ENCODE measurements at regions not wholly inside any gene's neighbourhood (a gene's known extent, or its start where the extent isn't known, plus 50 kb on each side); places are given as distances from the start of the nearest gene placed in this dataset.

DNA sequence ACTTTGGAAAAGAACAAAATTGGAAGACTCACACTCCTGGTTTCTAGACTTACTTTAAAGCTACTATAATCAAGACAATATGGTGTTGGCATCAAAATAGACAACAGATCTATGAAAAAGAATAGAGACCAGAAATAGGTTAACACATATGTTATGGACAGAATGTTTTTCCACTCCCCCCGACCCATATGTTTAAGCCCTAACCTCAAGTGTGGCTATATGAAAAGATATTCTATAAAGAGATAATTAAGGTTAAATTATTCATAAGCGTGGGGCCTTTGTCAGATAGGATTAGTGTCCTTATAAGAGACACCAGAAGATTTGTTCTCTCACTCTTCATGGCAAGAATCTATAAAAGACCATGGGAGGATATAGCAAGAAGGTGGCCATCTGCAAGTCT lies 440.0 kb downstream of the AASDHPPT start:
- Histone ChIP-seq H3K79me2 (ENCODE audit: control insufficient read depth, low read length) (no peaks in the 10 kb centered on the region), H3K36me3 (ENCODE audit: control insufficient read depth, low read length) (no peaks in the 10 kb centered on the region), H3K4me2 (ENCODE audit: low read length) (no peak overlapping the region), H3K9me2 (replicated peaks; ENCODE audit: control insufficient read depth, low read length) (no peaks in the 10 kb centered on the region), H3K27ac (ENCODE audit: low read depth, low read length) (no peak overlapping the region), H3K4me1 (ENCODE audit: control insufficient read depth, low read length) (no peaks in the 10 kb centered on the region), H3K4me3 (ENCODE audit: low read length) (no peak overlapping the region), H3K27me3 (ENCODE audit: control insufficient read depth, low read length) (no peaks in the 10 kb centered on the region), H3F3A (ENCODE audit: control insufficient read depth, insufficient read depth) (no peaks in the 10 kb centered on the region), H4K20me1 (ENCODE audit: control insufficient read depth, insufficient read depth, low read depth, low read length) (no peaks in the 10 kb centered on the region), H3K9me3 (ENCODE audit: control insufficient read depth, insufficient read depth, low read length) (no peaks in the 10 kb centered on the region)
- TF ChIP-seq, protein P1, sequence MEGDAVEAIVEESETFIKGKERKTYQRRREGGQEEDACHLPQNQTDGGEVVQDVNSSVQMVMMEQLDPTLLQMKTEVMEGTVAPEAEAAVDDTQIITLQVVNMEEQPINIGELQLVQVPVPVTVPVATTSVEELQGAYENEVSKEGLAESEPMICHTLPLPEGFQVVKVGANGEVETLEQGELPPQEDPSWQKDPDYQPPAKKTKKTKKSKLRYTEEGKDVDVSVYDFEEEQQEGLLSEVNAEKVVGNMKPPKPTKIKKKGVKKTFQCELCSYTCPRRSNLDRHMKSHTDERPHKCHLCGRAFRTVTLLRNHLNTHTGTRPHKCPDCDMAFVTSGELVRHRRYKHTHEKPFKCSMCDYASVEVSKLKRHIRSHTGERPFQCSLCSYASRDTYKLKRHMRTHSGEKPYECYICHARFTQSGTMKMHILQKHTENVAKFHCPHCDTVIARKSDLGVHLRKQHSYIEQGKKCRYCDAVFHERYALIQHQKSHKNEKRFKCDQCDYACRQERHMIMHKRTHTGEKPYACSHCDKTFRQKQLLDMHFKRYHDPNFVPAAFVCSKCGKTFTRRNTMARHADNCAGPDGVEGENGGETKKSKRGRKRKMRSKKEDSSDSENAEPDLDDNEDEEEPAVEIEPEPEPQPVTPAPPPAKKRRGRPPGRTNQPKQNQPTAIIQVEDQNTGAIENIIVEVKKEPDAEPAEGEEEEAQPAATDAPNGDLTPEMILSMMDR (IDR thresholded peaks at IDR 0.05; ENCODE audit: low read depth, low read length, poor library complexity, severe bottlenecking): no peak
- TF ChIP-seq EZH2phosphoT487 (IDR thresholded peaks at IDR 0.05; ENCODE audit: borderline replicate concordance, low read length): no peak

DNA sequence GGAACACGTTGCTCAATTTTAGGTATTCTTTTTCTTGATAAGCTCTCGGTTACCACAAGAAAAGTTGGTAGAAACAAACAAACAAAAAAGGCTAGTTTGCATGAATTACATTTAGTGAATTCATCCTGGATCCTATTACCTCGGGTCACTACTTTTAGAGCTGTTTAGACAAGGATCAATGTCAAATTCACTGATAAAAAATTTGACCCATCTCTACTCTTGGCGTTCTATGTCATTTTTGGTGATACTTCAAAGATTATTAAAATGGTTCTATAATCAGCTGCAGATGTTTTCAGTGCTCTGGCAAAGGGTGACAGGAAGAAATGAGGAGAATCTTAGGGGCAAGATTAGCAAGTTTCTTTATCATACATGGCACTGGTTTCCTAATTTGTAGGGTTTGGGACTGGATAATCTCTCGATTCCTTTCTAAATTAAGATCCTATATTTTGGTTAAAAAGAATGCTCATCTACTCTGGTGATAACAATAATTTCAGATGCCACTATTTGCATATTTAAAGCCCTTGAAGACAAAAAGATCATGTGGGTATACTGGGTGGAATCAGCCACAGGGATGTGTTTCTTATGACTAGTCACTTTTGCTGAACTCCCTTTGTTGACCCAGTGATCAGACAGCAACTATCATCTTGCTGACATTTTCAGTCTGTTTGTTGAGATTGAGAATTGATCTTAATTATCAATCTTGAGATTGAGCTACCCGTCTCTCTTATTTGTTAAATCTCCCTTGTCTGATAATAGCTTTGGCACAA lies 442.9 kb downstream of the AASDHPPT start:
- TF ChIP-seq EZH2phosphoT487 (IDR thresholded peaks at IDR 0.05; ENCODE audit: borderline replicate concordance, low read length): no peak
- TF ChIP-seq, protein P1 (IDR thresholded peaks at IDR 0.05; ENCODE audit: low read depth, low read length, poor library complexity, severe bottlenecking): no peak
- H3K79me2 ChIP-seq (ENCODE audit: control insufficient read depth, low read length): no peaks in the 10 kb centered on the region
- H3K27me3 ChIP-seq (ENCODE audit: control insufficient read depth, low read length): no peaks in the 10 kb centered on the region
- no peaks in the 10 kb centered on the region for H3K36me3 ChIP-seq (ENCODE audit: control insufficient read depth, low read length)
- no peak overlapping the region for H3K27ac ChIP-seq (ENCODE audit: low read depth, low read length)
- no peaks in the 10 kb centered on the region for H3F3A ChIP-seq (ENCODE audit: control insufficient read depth, insufficient read depth)
- H3K9me2 ChIP-seq (replicated peaks; ENCODE audit: control insufficient read depth, low read length): no peaks in the 10 kb centered on the region
- H3K4me3 ChIP-seq (ENCODE audit: low read length): no peak overlapping the region
- H3K4me1 ChIP-seq (ENCODE audit: control insufficient read depth, low read length): no peaks in the 10 kb centered on the region
- H3K4me2 ChIP-seq (ENCODE audit: low read length): no peak overlapping the region
- no peaks in the 10 kb centered on the region for H4K20me1 ChIP-seq (ENCODE audit: control insufficient read depth, insufficient read depth, low read depth, low read length)
- no peaks in the 10 kb centered on the region for H3K9me3 ChIP-seq (ENCODE audit: control insufficient read depth, insufficient read depth, low read length)

DNA sequence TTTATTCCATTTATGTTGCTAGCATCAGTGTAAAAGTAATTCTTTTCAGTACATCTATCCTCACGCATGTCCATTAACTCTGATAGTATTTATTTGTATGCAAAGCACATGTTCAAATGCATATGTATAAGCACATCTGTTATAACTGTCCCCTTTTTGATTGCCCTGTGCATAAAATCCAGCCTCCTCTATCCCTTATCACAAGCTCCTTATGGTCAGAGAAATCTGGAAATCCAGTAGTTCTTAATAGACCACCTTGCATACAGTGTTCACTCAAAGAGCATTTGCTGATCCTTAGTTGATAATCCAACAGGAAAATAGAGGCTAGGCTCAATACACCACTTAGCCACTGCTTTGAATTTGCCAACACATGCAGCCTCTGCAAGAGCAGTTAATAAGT lies 443.5 kb downstream of the AASDHPPT start:
- H3K27me3 ChIP-seq (ENCODE audit: control insufficient read depth, low read length): no peaks in the 10 kb centered on the region
- H3K27ac ChIP-seq (ENCODE audit: low read depth, low read length): no peak overlapping the region
- no peaks in the 10 kb centered on the region for H3K4me1 ChIP-seq (ENCODE audit: control insufficient read depth, low read length)
- H3K9me2 ChIP-seq (replicated peaks; ENCODE audit: control insufficient read depth, low read length): no peaks in the 10 kb centered on the region
- TF ChIP-seq, protein P1 (IDR thresholded peaks at IDR 0.05; ENCODE audit: low read depth, low read length, poor library complexity, severe bottlenecking): no peak
- no peak for TF ChIP-seq EZH2phosphoT487 (IDR thresholded peaks at IDR 0.05; ENCODE audit: borderline replicate concordance, low read length)
- no peaks in the 10 kb centered on the region for H4K20me1 ChIP-seq (ENCODE audit: control insufficient read depth, insufficient read depth, low read depth, low read length)
- no peak overlapping the region for H3K4me3 ChIP-seq (ENCODE audit: low read length)
- H3K4me2 ChIP-seq (ENCODE audit: low read length): no peak overlapping the region
- no peaks in the 10 kb centered on the region for H3F3A ChIP-seq (ENCODE audit: control insufficient read depth, insufficient read depth)
- no peaks in the 10 kb centered on the region for H3K9me3 ChIP-seq (ENCODE audit: control insufficient read depth, insufficient read depth, low read length)
- no peaks in the 10 kb centered on the region for H3K36me3 ChIP-seq (ENCODE audit: control insufficient read depth, low read length)
- H3K79me2 ChIP-seq (ENCODE audit: control insufficient read depth, low read length): no peaks in the 10 kb centered on the region
